GM12892 (cell line): ENCODE measurements at regions not wholly inside any gene's neighbourhood (a gene's known extent, or its start where the extent isn't known, plus 50 kb on each side); places are given as distances from the start of the nearest gene placed in this dataset.

Source experiments
- DNase-seq: peaks from one replicate; pipeline ENCODE4 v3.0.0; 2011; ENCODE audit not compliant: insufficient read length
- FAIRE-seq: peaks from 2 replicates; lab custom pipeline; 2011; peaks lifted over from hg19 to GRCh38; lab: Jason Lieb, UNC
- POLR2A ChIP-seq: IDR thresholded peaks from 2 replicates; pipeline ENCODE4 v1.6.1; 2011; ENCODE audit warnings: low read depth, low read length, control low read depth
- POLR2AphosphoS5 ChIP-seq: IDR thresholded peaks from 2 replicates; pipeline ENCODE4 v1.6.1; 2011; ENCODE audit warnings: low read depth, low read length, control low read depth
- TAF1 ChIP-seq: IDR thresholded peaks from 2 replicates; pipeline ENCODE4 v1.6.1; 2011; ENCODE audit warnings: low read depth, mild to moderate bottlenecking, control low read depth, low read length, borderline replicate concordance

DNA sequence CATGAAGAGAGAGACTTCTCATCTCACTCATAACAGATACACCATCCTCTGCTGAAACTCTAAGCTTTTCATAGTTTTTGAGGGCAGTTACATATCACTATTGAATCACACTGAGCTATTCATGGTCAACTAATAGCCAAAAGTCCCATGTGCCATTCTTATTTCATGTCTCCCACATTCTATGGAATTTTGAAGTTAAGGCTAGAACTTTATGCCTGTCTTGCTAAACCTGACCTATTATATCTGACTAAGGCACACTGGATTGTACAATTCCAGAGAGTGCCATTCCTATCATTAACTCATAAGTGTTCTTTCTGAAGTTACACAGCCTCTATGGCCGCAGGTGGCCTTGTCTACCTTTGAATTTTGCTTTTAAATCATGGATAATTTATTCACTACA, 254.3 kb downstream of the PTPRC start:
- no peak for FAIRE-seq
- no peak for TF ChIP-seq POLR2A
- TF ChIP-seq TAF1 = no peak
- no peak for TF ChIP-seq POLR2AphosphoS5
- no peak for DNase-seq

DNA sequence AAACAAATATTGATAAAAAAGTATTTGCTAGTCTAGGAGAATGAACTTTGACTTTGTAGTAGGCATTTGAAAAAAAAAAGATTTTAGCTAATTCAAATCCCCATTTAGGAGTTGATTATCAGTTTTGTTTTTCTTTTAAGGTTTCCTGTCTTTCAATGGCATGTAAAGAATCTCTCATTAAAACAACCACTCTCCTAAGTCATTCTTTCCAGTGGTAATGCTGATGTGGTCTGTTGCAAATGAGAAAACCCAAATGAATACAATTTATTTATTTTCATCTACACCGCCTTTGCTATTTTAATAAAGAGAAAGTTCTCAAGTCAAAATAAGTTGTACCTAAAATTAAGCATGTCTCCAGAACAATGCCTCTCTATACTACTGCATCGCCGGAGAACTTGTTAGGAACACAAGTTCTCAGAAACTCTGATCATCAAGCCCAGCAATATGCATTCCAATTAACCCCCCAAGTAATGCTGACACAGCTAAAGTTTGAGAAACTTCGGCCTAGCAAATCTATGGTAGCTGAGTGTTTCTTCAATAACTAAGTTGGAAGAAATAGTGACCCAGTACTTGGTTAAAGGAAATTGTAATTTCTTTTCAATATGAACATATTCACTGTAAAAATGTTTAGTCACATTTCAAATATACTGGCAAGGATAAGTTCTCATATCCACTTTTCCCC, 255.1 kb downstream of the PTPRC start:
- TF ChIP-seq TAF1 (no peak), POLR2A (no peak), POLR2AphosphoS5 (no peak)
- FAIRE-seq = no peak
- DNase-seq = no peak

DNA sequence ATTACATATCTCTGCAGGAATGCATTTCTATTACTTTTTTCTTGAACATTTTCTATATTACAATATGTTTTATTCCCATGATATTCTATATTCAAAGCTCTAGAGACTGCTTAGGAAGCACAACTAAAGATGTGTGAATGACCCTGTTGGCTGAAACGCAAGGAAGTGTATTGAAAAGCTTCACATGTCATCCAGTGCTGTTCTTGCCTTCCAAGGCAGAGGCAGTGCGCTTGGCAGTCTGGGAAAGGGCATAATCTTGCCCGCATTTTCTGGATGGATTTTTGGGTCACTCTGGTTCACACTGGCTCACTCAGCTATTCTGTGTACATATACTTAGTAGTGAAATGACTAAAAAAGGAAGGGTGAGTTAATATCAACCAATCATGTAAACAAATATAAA, 262.4 kb downstream of the PTPRC start:
- DNase-seq (no peak), FAIRE-seq (peak; percentile 54)
- no peak for TF ChIP-seq TAF1
- no peak for TF ChIP-seq POLR2AphosphoS5
- TF ChIP-seq POLR2A = no peak

DNA sequence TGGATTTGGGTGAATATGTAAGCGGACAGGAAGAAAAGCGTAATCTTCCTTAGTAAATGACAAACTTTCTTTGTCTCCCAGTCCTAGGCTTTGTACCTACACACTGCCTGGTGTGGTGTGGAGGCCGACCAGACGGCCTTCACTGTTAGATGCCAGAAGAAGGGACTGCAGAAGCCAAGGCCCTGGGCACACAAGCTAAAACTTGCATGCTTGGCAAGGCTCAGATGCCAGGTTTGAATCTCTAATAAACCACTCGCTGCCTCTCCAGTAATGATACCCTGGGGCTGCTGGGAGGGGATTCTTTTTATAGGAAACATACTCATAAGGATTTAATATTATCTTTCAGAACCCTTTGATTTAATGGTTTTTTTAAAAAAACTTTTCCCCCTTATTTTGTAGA, 263.8 kb downstream of the PTPRC start:
- TF ChIP-seq TAF1 (no peak), POLR2A (no peak), POLR2AphosphoS5 (no peak)
- FAIRE-seq (peak; percentile 14), DNase-seq (no peak)

DNA sequence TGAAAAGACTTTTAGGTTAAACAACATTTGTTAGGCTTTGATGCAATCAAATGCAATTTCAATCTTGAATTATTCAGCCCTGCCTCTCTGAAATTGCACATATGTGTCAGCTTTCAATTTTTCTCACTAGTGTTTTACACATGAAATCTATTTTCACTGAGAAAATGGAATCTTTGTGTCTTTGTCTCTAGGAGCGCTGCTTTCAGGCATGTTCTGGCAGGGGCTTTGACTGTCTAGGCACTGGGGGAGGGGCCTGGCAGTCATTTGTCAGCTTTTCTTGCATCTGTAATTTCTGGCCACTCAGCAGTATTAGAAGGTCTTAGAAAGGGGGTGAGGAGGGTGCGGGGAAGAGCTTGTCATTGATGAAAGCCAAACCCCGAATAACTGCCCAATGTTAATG, 264.4 kb downstream of the PTPRC start:
- no peak for DNase-seq
- no peak for FAIRE-seq

DNA sequence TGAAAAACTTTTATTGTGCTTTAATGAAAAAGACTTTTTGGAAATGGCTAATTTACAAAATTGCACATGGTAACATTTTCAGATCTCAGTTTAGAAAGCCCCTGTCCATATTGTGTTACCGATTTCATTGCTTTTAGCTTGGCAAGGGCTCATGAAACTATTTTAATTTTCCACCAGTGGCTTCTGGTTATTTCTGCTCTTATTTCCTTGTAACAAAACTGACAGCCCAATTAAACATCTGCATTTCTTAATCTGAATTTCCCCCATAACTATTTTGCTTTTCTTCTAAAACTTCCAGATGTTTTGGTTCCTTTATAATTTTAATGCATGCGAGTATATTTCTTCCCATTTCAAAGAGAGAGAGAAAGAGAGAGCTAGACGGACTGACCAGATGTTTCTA, 264.8 kb downstream of the PTPRC start:
- FAIRE-seq (no peak), DNase-seq (no peak)

More for the DNA sequence above, 264.4 kb downstream of the PTPRC start:
- no peak for TF ChIP-seq TAF1
- TF ChIP-seq POLR2A = no peak
- TF ChIP-seq POLR2AphosphoS5 = no peak

DNA sequence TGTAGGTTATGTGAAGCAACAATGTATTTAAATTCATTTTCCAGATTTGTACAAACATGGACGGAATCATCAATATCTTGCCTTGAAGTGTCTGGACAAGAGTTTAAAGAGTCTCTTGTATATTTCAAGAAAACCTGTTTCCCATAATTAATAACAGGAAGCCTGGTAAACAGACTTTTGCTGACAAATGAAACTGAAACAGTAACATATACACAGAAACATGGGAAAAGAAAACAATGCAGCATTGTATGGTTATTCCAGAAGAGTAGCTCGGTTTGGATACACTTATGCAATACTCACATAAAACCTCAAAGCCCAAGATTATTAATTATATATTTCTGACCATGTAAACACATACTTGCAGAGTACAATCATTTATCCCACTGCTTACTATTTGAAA, 265.5 kb downstream of the PTPRC start:
- DNase-seq (no peak), FAIRE-seq (no peak)
- TF ChIP-seq POLR2A (no peak), POLR2AphosphoS5 (no peak), TAF1 (no peak)

More for the DNA sequence above, 264.8 kb downstream of the PTPRC start:
- no peak for TF ChIP-seq POLR2A

DNA sequence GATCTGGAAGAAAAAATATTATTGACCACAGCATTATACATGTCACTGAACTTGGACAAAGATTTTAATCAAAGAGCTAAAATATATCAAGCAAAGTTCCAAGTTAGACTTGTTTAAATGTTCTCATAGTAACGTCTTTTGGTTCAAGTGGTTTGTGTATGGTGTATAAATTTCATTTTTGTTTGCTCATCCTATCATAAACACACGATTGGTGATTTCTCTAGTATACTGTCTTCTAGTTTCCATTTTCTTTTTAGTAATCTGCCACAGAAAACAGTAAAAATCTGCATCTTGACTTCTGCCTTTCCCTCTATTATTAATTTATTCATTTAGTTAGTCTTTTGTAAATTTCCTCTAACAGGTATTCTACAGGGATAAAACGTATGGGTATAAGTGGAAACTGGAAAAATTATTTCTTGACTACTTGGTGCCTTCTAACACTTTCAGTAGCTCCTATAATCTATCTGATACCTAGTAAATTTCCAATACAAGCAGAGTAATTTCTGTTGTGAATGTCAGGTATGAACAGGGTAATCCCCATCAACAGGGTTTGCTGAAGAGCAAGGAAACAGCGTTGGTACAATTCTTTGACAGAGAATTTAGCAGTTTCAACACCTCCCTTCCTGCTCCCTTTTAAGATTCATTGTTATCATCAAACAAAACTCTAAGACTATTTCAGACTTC, 268.0 kb downstream of the PTPRC start:
- peak; percentile 90 for FAIRE-seq
- TF ChIP-seq TAF1 = no peak
- no peak for TF ChIP-seq POLR2A
- TF ChIP-seq POLR2AphosphoS5 = no peak
- DNase-seq = no peak

DNA sequence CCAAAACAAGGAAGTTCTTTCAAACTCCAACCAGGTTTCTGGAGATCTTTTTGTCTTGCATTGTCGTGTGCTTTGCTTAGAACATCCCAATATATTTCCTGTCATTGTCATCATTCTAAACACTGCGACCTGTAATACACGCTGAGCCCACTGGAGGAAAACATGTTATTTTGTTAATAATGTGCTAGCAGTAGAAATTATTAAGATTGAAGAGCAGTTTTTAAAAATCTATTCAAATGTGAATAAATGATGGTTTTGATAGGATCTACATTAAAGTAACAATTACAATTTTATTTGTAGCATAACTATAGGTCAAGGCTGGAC, 268.5 kb downstream of the PTPRC start:
- TF ChIP-seq POLR2AphosphoS5 (no peak), TAF1 (no peak), POLR2A (no peak)
- FAIRE-seq = no peak
- no peak for DNase-seq

DNA sequence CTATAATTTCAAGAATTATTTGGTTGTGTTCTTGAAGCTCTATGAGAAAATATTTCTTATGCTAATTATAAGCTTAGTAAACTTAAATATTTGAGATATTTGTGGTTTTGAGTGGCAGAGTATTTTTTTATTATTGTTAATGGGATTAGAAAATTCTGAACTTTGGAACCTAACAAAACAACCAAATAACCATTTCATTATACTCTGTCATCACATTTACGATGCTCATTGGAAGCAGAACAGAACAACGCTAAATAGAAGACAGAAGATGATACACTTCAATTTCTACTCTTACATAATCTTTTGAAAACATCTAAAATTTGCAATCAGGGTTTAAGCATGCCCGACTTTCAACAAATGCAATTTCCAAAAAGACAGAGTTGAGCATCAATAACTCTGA, 270.2 kb downstream of the PTPRC start:
- FAIRE-seq (no peak), DNase-seq (no peak)
- TF ChIP-seq POLR2AphosphoS5 (no peak), TAF1 (no peak), POLR2A (no peak)

DNA sequence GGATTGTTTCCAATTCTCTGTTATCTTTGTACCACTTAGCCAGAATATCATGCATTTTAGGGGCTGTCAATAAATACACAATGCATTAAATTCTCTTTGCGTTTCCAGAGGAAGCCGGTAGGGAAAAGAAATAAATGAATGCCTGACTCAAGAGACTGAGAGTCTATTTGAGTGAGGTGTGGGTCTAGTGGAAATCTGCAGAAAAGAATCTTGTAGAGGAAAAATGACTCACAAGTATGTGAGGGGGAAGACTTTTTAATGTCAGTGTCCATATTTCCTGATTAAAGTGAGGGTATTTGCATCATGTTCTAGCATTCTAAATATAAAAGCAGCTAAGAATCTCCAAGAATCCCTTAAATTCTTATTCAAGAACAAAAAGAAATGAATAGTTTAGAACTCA, 271.1 kb downstream of the PTPRC start:
- TF ChIP-seq POLR2A (no peak), POLR2AphosphoS5 (no peak), TAF1 (no peak)
- FAIRE-seq (no peak), DNase-seq (no peak)

DNA sequence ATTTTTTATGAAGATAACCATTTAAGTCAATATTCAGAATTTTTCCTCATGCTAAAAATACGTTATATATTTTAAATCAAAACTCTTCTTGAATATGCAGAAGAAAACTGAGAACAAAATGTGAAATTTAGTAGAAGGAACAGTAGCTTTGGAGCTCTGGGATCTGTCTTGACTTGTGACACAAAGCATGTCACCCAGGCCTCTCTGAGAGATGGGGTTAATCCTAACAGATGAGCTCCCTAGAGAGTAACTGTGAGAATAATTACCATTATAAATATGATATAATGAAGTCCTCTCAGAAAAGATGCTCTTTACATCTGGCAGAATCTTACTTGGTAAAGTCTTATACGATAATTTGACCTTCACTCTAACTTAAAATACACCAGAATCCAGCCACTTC, 272.0 kb downstream of the PTPRC start:
- no peak for FAIRE-seq
- TF ChIP-seq POLR2AphosphoS5 (no peak), POLR2A (no peak), TAF1 (no peak)
- no peak for DNase-seq

DNA sequence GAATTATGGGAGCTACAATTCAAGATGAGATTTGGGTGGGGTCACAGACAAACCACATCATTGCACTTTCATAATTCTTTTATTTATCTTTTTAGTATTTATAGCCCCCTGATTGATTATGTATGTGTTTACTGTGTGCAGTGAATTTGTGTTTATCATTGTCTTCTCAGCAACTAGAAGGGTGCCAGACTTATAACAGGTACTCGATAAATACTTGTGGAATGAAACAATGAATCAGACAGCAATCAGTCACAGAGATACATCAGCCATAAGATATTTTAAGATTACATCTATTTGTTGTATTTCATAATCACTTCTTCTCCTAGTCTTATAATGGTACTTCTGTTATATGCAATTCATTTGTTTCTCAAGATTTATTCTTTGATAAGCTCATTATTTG, 273.2 kb downstream of the PTPRC start:
- no peak for FAIRE-seq
- DNase-seq = no peak
- no peak for TF ChIP-seq TAF1
- TF ChIP-seq POLR2A = no peak
- TF ChIP-seq POLR2AphosphoS5 = no peak
